ENCODE measurements at regions not wholly inside any gene's neighbourhood (a gene's known extent, or its start where the extent isn't known, plus 50 kb on each side); places are given as distances from the start of the nearest gene placed in this dataset.

DNA sequence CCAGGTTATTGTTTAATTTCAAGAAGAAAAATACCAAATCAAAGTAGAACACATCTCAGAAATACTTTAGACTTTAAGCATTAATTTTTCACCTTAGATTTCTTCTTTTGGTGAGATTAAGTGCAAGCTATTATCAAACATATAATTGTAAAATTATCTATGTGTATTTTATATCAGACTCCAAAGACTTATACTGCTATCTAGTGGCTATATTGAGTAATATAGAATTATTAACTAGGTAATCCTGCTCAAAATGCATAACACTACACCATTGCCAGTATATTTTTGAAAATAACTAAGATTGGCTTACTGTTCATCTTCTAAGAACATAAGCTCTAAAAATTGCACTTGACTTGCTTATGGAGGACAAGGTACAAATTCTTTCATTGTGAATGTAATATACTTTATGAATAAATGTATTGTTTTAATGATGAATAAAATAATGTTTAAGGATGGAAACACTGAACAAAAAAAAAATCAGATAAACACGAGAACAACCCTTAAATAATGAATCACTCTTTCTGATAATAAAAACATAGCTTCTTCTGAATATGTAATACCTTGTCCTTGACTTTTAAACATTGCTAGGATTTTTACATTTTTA is 86.7 kb upstream of the GNAI1 start:
- TF ChIP-seq, protein P1, sequence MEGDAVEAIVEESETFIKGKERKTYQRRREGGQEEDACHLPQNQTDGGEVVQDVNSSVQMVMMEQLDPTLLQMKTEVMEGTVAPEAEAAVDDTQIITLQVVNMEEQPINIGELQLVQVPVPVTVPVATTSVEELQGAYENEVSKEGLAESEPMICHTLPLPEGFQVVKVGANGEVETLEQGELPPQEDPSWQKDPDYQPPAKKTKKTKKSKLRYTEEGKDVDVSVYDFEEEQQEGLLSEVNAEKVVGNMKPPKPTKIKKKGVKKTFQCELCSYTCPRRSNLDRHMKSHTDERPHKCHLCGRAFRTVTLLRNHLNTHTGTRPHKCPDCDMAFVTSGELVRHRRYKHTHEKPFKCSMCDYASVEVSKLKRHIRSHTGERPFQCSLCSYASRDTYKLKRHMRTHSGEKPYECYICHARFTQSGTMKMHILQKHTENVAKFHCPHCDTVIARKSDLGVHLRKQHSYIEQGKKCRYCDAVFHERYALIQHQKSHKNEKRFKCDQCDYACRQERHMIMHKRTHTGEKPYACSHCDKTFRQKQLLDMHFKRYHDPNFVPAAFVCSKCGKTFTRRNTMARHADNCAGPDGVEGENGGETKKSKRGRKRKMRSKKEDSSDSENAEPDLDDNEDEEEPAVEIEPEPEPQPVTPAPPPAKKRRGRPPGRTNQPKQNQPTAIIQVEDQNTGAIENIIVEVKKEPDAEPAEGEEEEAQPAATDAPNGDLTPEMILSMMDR (IDR thresholded peaks at IDR 0.05) = peak in 3 of 4 donors; percentile 24 to 26 (median 26)
- TF ChIP-seq POLR2A (IDR thresholded peaks at IDR 0.05) = no peak

Measured in right lobe of liver (tissue), 4 donors.